HG03060 (cell line): ENCODE measurements at regions not wholly inside any gene's neighbourhood (a gene's known extent, or its start where the extent isn't known, plus 50 kb on each side); places are given as distances from the start of the nearest gene placed in this dataset.

Experiments used
- ATAC-seq: cut with Tn5 transposase; IDR thresholded peaks from one replicate; pipeline ENCODE4 v1.9.1; 2021; ENCODE audit warnings: low read depth, moderate number of reproducible peaks; ENCODE audit not compliant: unreplicated experiment

DNA sequence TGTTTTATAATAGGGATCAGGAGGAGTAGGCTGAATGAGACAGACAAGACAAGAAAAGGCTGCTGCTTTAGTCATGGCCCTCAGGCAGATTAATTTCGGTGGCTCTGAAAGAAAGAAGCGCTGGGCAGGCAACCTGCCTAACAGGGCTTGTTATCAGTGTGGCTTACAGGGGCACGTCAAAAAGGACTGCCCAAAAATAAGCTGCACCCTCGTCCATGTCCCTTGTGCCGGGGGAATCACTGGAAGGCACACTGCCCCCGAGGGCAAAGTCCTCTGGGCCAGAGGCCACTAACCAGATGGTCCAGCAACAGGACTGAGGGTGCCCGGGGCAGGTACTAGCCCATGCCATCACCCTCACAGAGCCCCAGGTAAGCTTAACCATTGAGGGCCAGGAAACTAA, 188.5 kb downstream of the IGSF11 start:
- ATAC-seq = no peak
